ENCODE measurements at regions not wholly inside any gene's neighbourhood (a gene's known extent, or its start where the extent isn't known, plus 50 kb on each side); places are given as distances from the start of the nearest gene placed in this dataset.

DNA sequence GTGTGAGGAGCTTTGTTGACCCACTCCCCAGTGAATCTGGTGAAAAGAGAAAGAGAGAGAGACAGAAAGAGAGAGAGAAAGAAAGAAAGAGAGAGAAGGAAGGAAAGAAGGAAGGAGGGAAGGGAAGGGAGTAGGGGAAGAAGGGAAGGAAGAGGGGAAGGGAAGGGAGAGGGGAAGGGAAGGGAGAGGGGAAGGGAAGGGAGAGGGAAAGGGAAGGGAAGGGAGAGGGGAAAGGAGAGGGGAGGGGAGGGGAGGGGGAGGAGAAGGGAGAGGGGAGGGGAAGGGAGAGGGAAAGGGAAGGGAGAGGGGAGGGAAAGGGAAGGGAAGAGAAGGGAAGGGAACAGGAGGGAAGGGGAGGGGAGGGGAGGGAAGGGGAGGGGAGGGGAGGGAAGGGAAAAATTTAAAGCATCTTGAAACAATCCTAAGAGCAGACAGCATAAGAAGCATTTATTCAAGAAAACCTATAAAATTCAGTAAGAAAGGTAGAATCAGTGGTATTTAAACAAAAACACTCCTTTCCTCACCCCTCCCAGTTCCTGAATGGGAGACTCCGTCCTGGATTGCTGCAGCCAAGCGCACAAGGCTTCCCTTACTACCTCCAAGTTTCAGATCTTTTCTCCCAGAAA is 846.2 kb upstream of the POM121L12 start:
- TF ChIP-seq, protein P1, sequence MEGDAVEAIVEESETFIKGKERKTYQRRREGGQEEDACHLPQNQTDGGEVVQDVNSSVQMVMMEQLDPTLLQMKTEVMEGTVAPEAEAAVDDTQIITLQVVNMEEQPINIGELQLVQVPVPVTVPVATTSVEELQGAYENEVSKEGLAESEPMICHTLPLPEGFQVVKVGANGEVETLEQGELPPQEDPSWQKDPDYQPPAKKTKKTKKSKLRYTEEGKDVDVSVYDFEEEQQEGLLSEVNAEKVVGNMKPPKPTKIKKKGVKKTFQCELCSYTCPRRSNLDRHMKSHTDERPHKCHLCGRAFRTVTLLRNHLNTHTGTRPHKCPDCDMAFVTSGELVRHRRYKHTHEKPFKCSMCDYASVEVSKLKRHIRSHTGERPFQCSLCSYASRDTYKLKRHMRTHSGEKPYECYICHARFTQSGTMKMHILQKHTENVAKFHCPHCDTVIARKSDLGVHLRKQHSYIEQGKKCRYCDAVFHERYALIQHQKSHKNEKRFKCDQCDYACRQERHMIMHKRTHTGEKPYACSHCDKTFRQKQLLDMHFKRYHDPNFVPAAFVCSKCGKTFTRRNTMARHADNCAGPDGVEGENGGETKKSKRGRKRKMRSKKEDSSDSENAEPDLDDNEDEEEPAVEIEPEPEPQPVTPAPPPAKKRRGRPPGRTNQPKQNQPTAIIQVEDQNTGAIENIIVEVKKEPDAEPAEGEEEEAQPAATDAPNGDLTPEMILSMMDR (IDR thresholded peaks at IDR 0.05) = no peak
- TF ChIP-seq POLR2A (IDR thresholded peaks at IDR 0.05) = no peak
- no peak for TF ChIP-seq POLR2AphosphoS5 (IDR thresholded peaks at IDR 0.05)
